ENCODE measurements at regions not wholly inside any gene's neighbourhood (a gene's known extent, or its start where the extent isn't known, plus 50 kb on each side); places are given as distances from the start of the nearest gene placed in this dataset.

DNA sequence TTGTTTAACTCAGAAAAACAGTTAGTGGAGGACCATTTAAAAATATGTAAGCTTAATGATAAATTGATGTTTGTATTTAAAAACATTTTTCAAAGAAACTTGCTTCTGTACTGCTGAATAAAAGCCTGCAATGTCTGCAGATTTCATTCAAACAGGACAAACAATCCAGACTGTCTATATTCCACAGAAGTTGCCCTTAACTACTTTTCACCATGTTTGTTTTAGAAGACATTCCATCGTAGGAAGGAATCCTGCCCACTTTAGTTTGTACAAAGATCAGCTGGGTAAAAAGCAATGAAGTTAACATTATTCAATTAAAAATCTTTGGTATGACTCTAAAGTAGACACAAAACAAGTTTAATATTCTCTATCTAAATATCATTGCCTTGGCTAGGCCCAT is 195.7 kb upstream of the CCNH start:
- WGBS (ENCODE audit: insufficient coverage, insufficient replicate concordance, low lambda C conversion rate, missing lambda C conversion rate): 0% methylated on average over 1 of the region's 1 CpG
- Histone ChIP-seq H3K27me3 (replicated peaks in 1 of 2; ENCODE audit: control insufficient read depth in 2 of 2, insufficient read depth in 2 of 2, low read length in 1 of 2) (no peaks in the 10 kb centered on the region), H3K4me2 (ENCODE audit: control insufficient read depth, insufficient read depth) (no peak overlapping the region), H3K36me3 (ENCODE audit: control insufficient read depth in 2 of 2, insufficient read depth in 2 of 2, low read length in 1 of 2) (no peaks in the 10 kb centered on the region), H3K9ac (ENCODE audit: control insufficient read depth, insufficient read depth, low read length) (no peak overlapping the region), H3K79me2 (ENCODE audit: control insufficient read depth, insufficient read depth, low read length) (no peaks in the 10 kb centered on the region), H3K9me3 (replicated peaks; ENCODE audit: control insufficient read depth, insufficient read depth, low read length) (no peaks in the 10 kb centered on the region), H2AFZ (ENCODE audit: control insufficient read depth, low read depth, low read length) (no peak overlapping the region), H3K4me3 (no peak overlapping the region), H3K4me1 (ENCODE audit: control insufficient read depth, insufficient read depth, low read length) (no peaks in the 10 kb centered on the region), H3K27ac (ENCODE audit: control insufficient read depth, insufficient read depth) (no peak overlapping the region), H4K20me1 (ENCODE audit: control insufficient read depth, insufficient read depth) (no peaks in the 10 kb centered on the region)
- TF ChIP-seq, protein P1, sequence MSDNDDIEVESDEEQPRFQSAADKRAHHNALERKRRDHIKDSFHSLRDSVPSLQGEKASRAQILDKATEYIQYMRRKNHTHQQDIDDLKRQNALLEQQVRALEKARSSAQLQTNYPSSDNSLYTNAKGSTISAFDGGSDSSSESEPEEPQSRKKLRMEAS (IDR thresholded peaks at IDR 0.05; ENCODE audit: low read depth, low read length): no peak
- no peak for TF ChIP-seq PAX5 (IDR thresholded peaks at IDR 0.05; ENCODE audit: borderline replicate concordance, low read depth, low read length)
- no peak for TF ChIP-seq CREM (IDR thresholded peaks at IDR 0.05; ENCODE audit: low read depth)
- ChIA-PET SMC1A (ENCODE audit: uncharacterized antibody, unreplicated experiment) (interaction anchor here (0.8 kb wide), 1 partner anchor 11 kb away, joined by 3 read pairs; no protein-coding TSS in a partner anchor), POLR2A (no interaction called here), CTCF (no interaction called here), RAD21 (ENCODE audit: unreplicated experiment) (no interaction called here)
- in situ Hi-C loops (cut with MboI): no loop called here
- FAIRE-seq: no peak
- no peak for DNase-seq (ENCODE audit: low read depth, low spot score)
- ATAC-seq: no peak
- BruUV-seq (replicated peaks): no TSS peak
- intact Hi-C loops (cut with micrococcal nuclease; ENCODE audit: unreplicated experiment): no loop called here

DNA sequence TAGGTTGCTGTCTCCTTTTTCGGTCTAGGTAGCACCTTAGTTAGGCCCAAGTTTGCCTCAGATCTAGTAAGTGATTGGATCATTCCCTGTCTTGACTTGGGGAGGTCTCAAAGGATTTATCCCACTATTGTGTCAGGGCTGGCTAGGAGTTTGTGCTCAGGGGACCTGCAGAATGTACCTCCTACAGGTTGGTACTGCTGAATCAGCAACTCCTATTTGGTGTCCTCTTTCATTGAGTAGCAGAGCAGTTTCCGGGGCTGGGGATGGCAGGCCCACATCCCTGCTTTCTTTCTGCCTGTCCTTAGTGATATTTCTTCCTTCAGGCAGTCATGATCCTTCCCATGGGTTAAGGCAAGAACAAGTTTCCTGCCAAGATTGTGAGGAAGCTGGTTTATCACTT is 192.9 kb upstream of the CCNH start:
- H3K27me3 ChIP-seq (replicated peaks in 1 of 2; ENCODE audit: control insufficient read depth in 2 of 2, insufficient read depth in 2 of 2, low read length in 1 of 2): no peaks in the 10 kb centered on the region; a peak in 2 of 4 replicates
- DNase-seq (ENCODE audit: low read depth, low spot score) (no peak), ATAC-seq (no peak), FAIRE-seq (no peak)
- no TSS peak for BruUV-seq (replicated peaks)
- no peaks in the 10 kb centered on the region for H3K4me1 ChIP-seq (ENCODE audit: control insufficient read depth, insufficient read depth, low read length)
- RAD21 ChIA-PET (ENCODE audit: unreplicated experiment): no interaction called here
- H3K27ac ChIP-seq (ENCODE audit: control insufficient read depth, insufficient read depth): no peak overlapping the region
- in situ Hi-C loops (cut with MboI) (no loop called here), intact Hi-C loops (cut with micrococcal nuclease; ENCODE audit: unreplicated experiment) (no loop called here)
- POLR2A ChIA-PET: no interaction called here
- SMC1A ChIA-PET (ENCODE audit: uncharacterized antibody, unreplicated experiment): interaction anchor here (1.4 kb wide), 1 partner anchor 20 kb away, joined by 4 read pairs; no protein-coding TSS in a partner anchor
- CTCF ChIA-PET: no interaction called here
- H3K4me2 ChIP-seq (ENCODE audit: control insufficient read depth, insufficient read depth): no peak overlapping the region
- no peaks in the 10 kb centered on the region for H4K20me1 ChIP-seq (ENCODE audit: control insufficient read depth, insufficient read depth)
- no peaks in the 10 kb centered on the region for H3K9me3 ChIP-seq (replicated peaks; ENCODE audit: control insufficient read depth, insufficient read depth, low read length)
- H3K36me3 ChIP-seq (ENCODE audit: control insufficient read depth in 2 of 2, insufficient read depth in 2 of 2, low read length in 1 of 2): no peaks in the 10 kb centered on the region
- no peak overlapping the region for H3K9ac ChIP-seq (ENCODE audit: control insufficient read depth, insufficient read depth, low read length)
- H3K79me2 ChIP-seq (ENCODE audit: control insufficient read depth, insufficient read depth, low read length): no peaks in the 10 kb centered on the region
- H2AFZ ChIP-seq (ENCODE audit: control insufficient read depth, low read depth, low read length): no peak overlapping the region
- H3K4me3 ChIP-seq: no peak overlapping the region
- 12% methylated on average over 2 of the region's 2 CpGs for WGBS (ENCODE audit: insufficient coverage, insufficient replicate concordance, low lambda C conversion rate, missing lambda C conversion rate)
- TF ChIP-seq KAT2A (conservative IDR thresholded peaks at IDR 0.05; ENCODE audit: control insufficient read depth, low read depth, low read length): no peak
- TF ChIP-seq CEBPB (IDR thresholded peaks at IDR 0.05; ENCODE audit: borderline replicate concordance in 1 of 2, low read depth in 2 of 2, low read length in 2 of 2): no peak
- no peak for TF ChIP-seq ZSCAN29 (IDR thresholded peaks at IDR 0.05)
- TF ChIP-seq BRCA1 (IDR thresholded peaks at IDR 0.05; ENCODE audit: low read depth, low read length): no peak
- TF ChIP-seq POLR2AphosphoS2 (IDR thresholded peaks at IDR 0.05; ENCODE audit: low read depth, low read length): no peak
- TF ChIP-seq NRF1 (conservative IDR thresholded peaks at IDR 0.05; ENCODE audit: low read depth, low read length): no peak
- TF ChIP-seq ZNF217 (IDR thresholded peaks at IDR 0.05): no peak
- TF ChIP-seq, protein P2, sequence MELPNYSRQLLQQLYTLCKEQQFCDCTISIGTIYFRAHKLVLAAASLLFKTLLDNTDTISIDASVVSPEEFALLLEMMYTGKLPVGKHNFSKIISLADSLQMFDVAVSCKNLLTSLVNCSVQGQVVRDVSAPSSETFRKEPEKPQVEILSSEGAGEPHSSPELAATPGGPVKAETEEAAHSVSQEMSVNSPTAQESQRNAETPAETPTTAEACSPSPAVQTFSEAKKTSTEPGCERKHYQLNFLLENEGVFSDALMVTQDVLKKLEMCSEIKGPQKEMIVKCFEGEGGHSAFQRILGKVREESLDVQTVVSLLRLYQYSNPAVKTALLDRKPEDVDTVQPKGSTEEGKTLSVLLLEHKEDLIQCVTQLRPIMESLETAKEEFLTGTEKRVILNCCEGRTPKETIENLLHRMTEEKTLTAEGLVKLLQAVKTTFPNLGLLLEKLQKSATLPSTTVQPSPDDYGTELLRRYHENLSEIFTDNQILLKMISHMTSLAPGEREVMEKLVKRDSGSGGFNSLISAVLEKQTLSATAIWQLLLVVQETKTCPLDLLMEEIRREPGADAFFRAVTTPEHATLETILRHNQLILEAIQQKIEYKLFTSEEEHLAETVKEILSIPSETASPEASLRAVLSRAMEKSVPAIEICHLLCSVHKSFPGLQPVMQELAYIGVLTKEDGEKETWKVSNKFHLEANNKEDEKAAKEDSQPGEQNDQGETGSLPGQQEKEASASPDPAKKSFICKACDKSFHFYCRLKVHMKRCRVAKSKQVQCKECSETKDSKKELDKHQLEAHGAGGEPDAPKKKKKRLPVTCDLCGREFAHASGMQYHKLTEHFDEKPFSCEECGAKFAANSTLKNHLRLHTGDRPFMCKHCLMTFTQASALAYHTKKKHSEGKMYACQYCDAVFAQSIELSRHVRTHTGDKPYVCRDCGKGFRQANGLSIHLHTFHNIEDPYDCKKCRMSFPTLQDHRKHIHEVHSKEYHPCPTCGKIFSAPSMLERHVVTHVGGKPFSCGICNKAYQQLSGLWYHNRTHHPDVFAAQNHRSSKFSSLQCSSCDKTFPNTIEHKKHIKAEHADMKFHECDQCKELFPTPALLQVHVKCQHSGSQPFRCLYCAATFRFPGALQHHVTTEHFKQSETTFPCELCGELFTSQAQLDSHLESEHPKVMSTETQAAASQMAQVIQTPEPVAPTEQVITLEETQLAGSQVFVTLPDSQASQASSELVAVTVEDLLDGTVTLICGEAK (IDR thresholded peaks at IDR 0.05; ENCODE audit: borderline replicate concordance): no peak
- no peak for TF ChIP-seq JUNB (IDR thresholded peaks at IDR 0.05)
- no peak for TF ChIP-seq BCL11A (IDR thresholded peaks at IDR 0.05; ENCODE audit: low read depth, low read length)
- TF ChIP-seq RELA (IDR thresholded peaks at IDR 0.05; ENCODE audit: borderline replicate concordance, partially characterized antibody): no peak

All from GM12878 (cell line).